H9 (cell line): ENCODE measurements at regions not wholly inside any gene's neighbourhood (a gene's known extent, or its start where the extent isn't known, plus 50 kb on each side); places are given as distances from the start of the nearest gene placed in this dataset.
A peak's percentile ranks its signal among the peaks of the same experiment; 100 is the strongest.

Experiments
- DNase-seq: peaks from one replicate; pipeline ENCODE4 v3.0.0-alpha.2; 2017
- H2AFZ ChIP-seq: one replicate; pipeline ENCODE4 v1.6.1; 2013; ENCODE audit warnings: mild to moderate bottlenecking, low read length, control low read depth, moderate library complexity
- H2AK5ac ChIP-seq: 2 replicates; pipeline ENCODE4 v1.6.1; 2013; ENCODE audit warnings: low read length, control low read depth, mixed read lengths; ENCODE audit not compliant: insufficient read length
- H2BK120ac ChIP-seq: one replicate; pipeline ENCODE4 v1.6.1; 2013; ENCODE audit warnings: low read depth, mild to moderate bottlenecking, low read length, control low read depth, inconsistent platforms; ENCODE audit not compliant: poor library complexity, severe bottlenecking
- H2BK12ac ChIP-seq: 2 replicates; pipeline ENCODE4 v1.6.1; 2013; ENCODE audit warnings: low read length, control low read depth, mixed read lengths, low read depth; ENCODE audit not compliant: insufficient read length
- H2BK15ac ChIP-seq: 2 replicates; pipeline ENCODE4 v1.6.1; 2013; ENCODE audit warnings: low read depth, low read length, control low read depth
- H2BK20ac ChIP-seq: one replicate; pipeline ENCODE4 v1.6.1; 2013; ENCODE audit warnings: low read depth, mild to moderate bottlenecking, low read length, control low read depth, inconsistent platforms; ENCODE audit not compliant: poor library complexity, severe bottlenecking
- H2BK5ac ChIP-seq: 2 replicates; pipeline ENCODE4 v1.6.1; 2013; ENCODE audit warnings: low read length, control low read depth, mixed read lengths; ENCODE audit not compliant: insufficient read length
- H3K14ac ChIP-seq: 2 replicates; pipeline ENCODE4 v1.6.1; 2013; ENCODE audit warnings: low read length, control low read depth; ENCODE audit not compliant: insufficient read depth
- H3K18ac ChIP-seq: 2 replicates; pipeline ENCODE4 v1.6.1; 2013; ENCODE audit warnings: low read depth, mild to moderate bottlenecking, mixed read lengths, low read length, control low read depth; ENCODE audit not compliant: insufficient read length
- H3K23ac ChIP-seq: 2 replicates; pipeline ENCODE4 v1.6.1; 2013; ENCODE audit warnings: low read length, control low read depth, mixed read lengths, low read depth; ENCODE audit not compliant: insufficient read length
- H3K23me2 ChIP-seq: 2 replicates; pipeline ENCODE4 v1.6.1; 2013; ENCODE audit warnings: low read depth, mild to moderate bottlenecking, mixed read lengths, low read length, control low read depth; ENCODE audit not compliant: insufficient read length, poor library complexity, severe bottlenecking
- H3K27ac ChIP-seq: 2 replicates; pipeline ENCODE4 v1.5.1; 2013; ENCODE audit warnings: low read length, control low read depth, mixed read lengths, low read depth; ENCODE audit not compliant: insufficient read length
- H3K27me3 ChIP-seq: 2 replicates; pipeline ENCODE4 v1.6.1; 2013; ENCODE audit warnings: low read length, control low read depth, inconsistent platforms; ENCODE audit not compliant: insufficient read depth
- H3K4ac ChIP-seq: 2 replicates; pipeline ENCODE4 v1.6.1; 2013; ENCODE audit warnings: low read depth, mild to moderate bottlenecking, control low read depth, inconsistent platforms, low read length, moderate library complexity
- H3K4me1 ChIP-seq: 2 replicates; pipeline ENCODE4 v1.6.1; 2013; ENCODE audit warnings: low read length, control low read depth, inconsistent platforms; ENCODE audit not compliant: insufficient read depth
- H3K4me2 ChIP-seq: 2 replicates; pipeline ENCODE4 v1.6.1; 2013; ENCODE audit warnings: low read length, control low read depth, mixed read lengths; ENCODE audit not compliant: insufficient read length, insufficient read depth
- H3K56ac ChIP-seq: 2 replicates; pipeline ENCODE4 v1.6.1; 2013; ENCODE audit warnings: low read depth, mild to moderate bottlenecking, mixed read lengths, low read length, control low read depth; ENCODE audit not compliant: insufficient read length
- H3K79me1 ChIP-seq: 2 replicates; pipeline ENCODE4 v1.6.1; 2013; ENCODE audit warnings: low read depth, mild to moderate bottlenecking, moderate library complexity, low read length, control low read depth, inconsistent platforms; ENCODE audit not compliant: insufficient read depth, poor library complexity, severe bottlenecking
- H3K79me2 ChIP-seq: 2 replicates; pipeline ENCODE4 v1.6.1; 2013; ENCODE audit warnings: low read length, control low read depth, inconsistent platforms; ENCODE audit not compliant: insufficient read depth
- H3K9ac ChIP-seq: 2 replicates; pipeline ENCODE4 v1.6.1; 2013; ENCODE audit warnings: low read length, control low read depth, mixed read lengths; ENCODE audit not compliant: insufficient read length; ENCODE audit errors: extremely low read depth
- H3K9me3 ChIP-seq: one replicate; pipeline ENCODE4 v1.6.1; 2013; ENCODE audit warnings: low read depth, low read length, inconsistent platforms; ENCODE audit not compliant: control insufficient read depth
- H3T11ph ChIP-seq: one replicate; pipeline ENCODE4 v1.6.1; 2013; ENCODE audit warnings: mild to moderate bottlenecking, low read length, control low read depth, inconsistent platforms
- H4K20me1 ChIP-seq: one replicate; pipeline ENCODE4 v1.6.1; 2013; ENCODE audit not compliant: control insufficient read depth, insufficient read length, insufficient read depth
- H4K5ac ChIP-seq: 2 replicates; pipeline ENCODE4 v1.6.1; 2013; ENCODE audit warnings: low read depth, mild to moderate bottlenecking, mixed read lengths, low read length, control low read depth; ENCODE audit not compliant: insufficient read length
- H4K8ac ChIP-seq: replicated peaks from 2 replicates; pipeline ENCODE4 v1.6.1; 2013; ENCODE audit warnings: low read length, control low read depth, mixed read lengths, low read depth; ENCODE audit not compliant: insufficient read length
- H4K91ac ChIP-seq: 2 replicates; pipeline ENCODE4 v1.6.1; 2013; ENCODE audit warnings: low read depth, mild to moderate bottlenecking, moderate library complexity, mixed read lengths, low read length, control low read depth; ENCODE audit not compliant: insufficient read length
- H3K27ac Mint-ChIP-seq, 3 experiments: 2 replicates in 2 of 3; 3 replicates in 1 of 3; pipeline ENCODE4 v1.8.0; 2020 to 2021; ENCODE audit warnings: mixed read lengths in 3 of 3, mild to moderate bottlenecking in 1 of 3, moderate library complexity in 1 of 3
- H3K27me3 Mint-ChIP-seq: 2 replicates; pipeline ENCODE4 v1.8.0; 2021; ENCODE audit warnings: low read depth, mild to moderate bottlenecking, moderate library complexity, mixed read lengths
- H3K36me3 Mint-ChIP-seq, 3 experiments: 2 replicates in 2 of 3; 3 replicates in 1 of 3; pipeline ENCODE4 v1.8.0; 2020 to 2021; ENCODE audit warnings: low read depth in 3 of 3, mixed read lengths in 3 of 3; ENCODE audit not compliant: insufficient read depth in 1 of 3
- H3K4me1 Mint-ChIP-seq, 2 experiments: 2 replicates each; pipeline ENCODE4 v1.8.0; 2020; ENCODE audit warnings: mixed read lengths in 2 of 2
- H3K4me3 Mint-ChIP-seq, 2 experiments: 2 replicates in 1 of 2; 3 replicates in 1 of 2; pipeline ENCODE4 v1.8.0; 2020 to 2021; ENCODE audit warnings: mild to moderate bottlenecking in 2 of 2, mixed read lengths in 2 of 2, moderate library complexity in 1 of 2
- H3K9me3 Mint-ChIP-seq, 2 experiments: 2 replicates in 1 of 2; 3 replicates in 1 of 2; pipeline ENCODE4 v1.8.0; 2020; ENCODE audit warnings: mild to moderate bottlenecking in 2 of 2, mixed read lengths in 2 of 2, moderate library complexity in 1 of 2
- WGBS: extraction: QIAGEN DNeasy Blood & Tissue Kit; methylation state at CpG from one replicate; pipeline ENCODE4 v1.1.7; 2013; ENCODE audit warnings: missing lambda C conversion rate, low lambda C conversion rate, mixed read lengths; ENCODE audit not compliant: insufficient read length; ENCODE audit errors: extremely low coverage; 5-methylcytosine and 5-hydroxymethylcytosine counted together
- TF ChIP-seq, protein P1 (sequence below): fragments of 200-600 bp; sonication (generic); conservative IDR thresholded peaks from 3 replicates; pipeline ENCODE4 v1.8.0; 2021; ENCODE audit warnings: antibody characterized with exemption, mild to moderate bottlenecking

DNA sequence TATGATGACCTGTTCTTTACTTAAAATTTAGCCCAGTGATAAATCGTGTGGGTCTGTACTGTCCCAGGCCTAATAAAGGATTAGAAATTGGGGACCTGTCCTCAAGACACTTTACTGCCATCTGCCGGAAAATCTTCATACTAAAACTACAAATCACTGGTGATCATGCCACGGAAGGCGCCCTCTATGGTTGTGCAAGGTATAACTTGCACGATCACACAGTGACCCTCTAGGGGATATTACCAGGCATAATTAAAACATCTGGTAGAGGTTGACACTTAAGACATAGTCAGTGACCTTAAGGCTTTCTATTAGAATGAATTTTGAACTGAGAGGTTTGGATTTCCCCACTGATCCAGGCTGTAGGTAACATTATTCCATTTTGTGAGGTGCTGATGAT, 172.6 kb downstream of the BMP2 start:
- H3K27me3 ChIP-seq = no peaks in the 10 kb centered on the region
- H2BK15ac ChIP-seq = no peak overlapping the region
- H3K23ac ChIP-seq = no peak overlapping the region
- no peak overlapping the region for H3K56ac ChIP-seq
- H3K27me3 Mint-ChIP-seq = no peaks in the 10 kb centered on the region
- no peak overlapping the region for H2AFZ ChIP-seq
- H4K20me1 ChIP-seq = no peaks in the 10 kb centered on the region
- no peak overlapping the region for H3K4me3 Mint-ChIP-seq
- no peak overlapping the region for H3K18ac ChIP-seq
- H4K91ac ChIP-seq = no peak overlapping the region
- no peaks in the 10 kb centered on the region; a peak in 1 of 5 replicates for H3K9me3 Mint-ChIP-seq
- no peak overlapping the region for H4K5ac ChIP-seq
- no peak overlapping the region for H3T11ph ChIP-seq
- peaks cover 2 to 6% of the 10 kb centered on the region in 2 experiments; a peak in 1 of 4 replicates for H3K4me1 Mint-ChIP-seq
- H2BK20ac ChIP-seq = no peak overlapping the region
- no peak overlapping the region for H3K4ac ChIP-seq
- peak overlapping the region in 1 of 3 experiments; percentile 71; a peak in 1 of 7 replicates for H3K27ac Mint-ChIP-seq
- no peak overlapping the region for H3K14ac ChIP-seq
- H3K79me1 ChIP-seq = no peaks in the 10 kb centered on the region
- H3K27ac ChIP-seq = no peak overlapping the region
- H3K23me2 ChIP-seq = no peaks in the 10 kb centered on the region
- no peak overlapping the region for H4K8ac ChIP-seq
- H2BK5ac ChIP-seq = no peak overlapping the region
- no CpG with 5 or more reads among the region's 5 CpGs for WGBS
- H3K79me2 ChIP-seq = no peaks in the 10 kb centered on the region
- no peaks in the 10 kb centered on the region for H3K36me3 Mint-ChIP-seq
- no peak overlapping the region for H3K4me2 ChIP-seq
- TF ChIP-seq, protein P1, sequence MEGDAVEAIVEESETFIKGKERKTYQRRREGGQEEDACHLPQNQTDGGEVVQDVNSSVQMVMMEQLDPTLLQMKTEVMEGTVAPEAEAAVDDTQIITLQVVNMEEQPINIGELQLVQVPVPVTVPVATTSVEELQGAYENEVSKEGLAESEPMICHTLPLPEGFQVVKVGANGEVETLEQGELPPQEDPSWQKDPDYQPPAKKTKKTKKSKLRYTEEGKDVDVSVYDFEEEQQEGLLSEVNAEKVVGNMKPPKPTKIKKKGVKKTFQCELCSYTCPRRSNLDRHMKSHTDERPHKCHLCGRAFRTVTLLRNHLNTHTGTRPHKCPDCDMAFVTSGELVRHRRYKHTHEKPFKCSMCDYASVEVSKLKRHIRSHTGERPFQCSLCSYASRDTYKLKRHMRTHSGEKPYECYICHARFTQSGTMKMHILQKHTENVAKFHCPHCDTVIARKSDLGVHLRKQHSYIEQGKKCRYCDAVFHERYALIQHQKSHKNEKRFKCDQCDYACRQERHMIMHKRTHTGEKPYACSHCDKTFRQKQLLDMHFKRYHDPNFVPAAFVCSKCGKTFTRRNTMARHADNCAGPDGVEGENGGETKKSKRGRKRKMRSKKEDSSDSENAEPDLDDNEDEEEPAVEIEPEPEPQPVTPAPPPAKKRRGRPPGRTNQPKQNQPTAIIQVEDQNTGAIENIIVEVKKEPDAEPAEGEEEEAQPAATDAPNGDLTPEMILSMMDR = peak; percentile 91
- no peak overlapping the region for H3K9ac ChIP-seq
- H3K9me3 ChIP-seq = no peaks in the 10 kb centered on the region
- no peaks in the 10 kb centered on the region for H3K4me1 ChIP-seq
- H2BK12ac ChIP-seq = no peak overlapping the region
- peak; percentile 64 for DNase-seq
- H2BK120ac ChIP-seq = no peak overlapping the region
- H2AK5ac ChIP-seq = no peak overlapping the region
